ENCODE measurements at regions not wholly inside any gene's neighbourhood (a gene's known extent, or its start where the extent isn't known, plus 50 kb on each side); places are given as distances from the start of the nearest gene placed in this dataset.
A peak's percentile ranks its signal among the peaks of the same experiment; 100 is the strongest.

GRCh38 chr2:35408320-35408719 is 947.3 kb upstream of the CRIM1 start:
- H3K36me3 ChIP-seq (ENCODE audit: control insufficient read depth in 4 of 4, insufficient read depth in 4 of 4, low read length in 4 of 4): no peaks in the 10 kb centered on the region
- DNase-seq: no peak
- H3K4me1 ChIP-seq (ENCODE audit: control insufficient read depth in 5 of 5, insufficient read depth in 5 of 5, low read length in 5 of 5): peaks cover 0 to 7% (median 0%) of the 10 kb centered on the region in 5 donors
- ATAC-seq (ENCODE audit: insufficient read depth, low FRiP score): no peak
- H3K27me3 ChIP-seq (ENCODE audit: control insufficient read depth in 3 of 3, insufficient read depth in 3 of 3, low read length in 2 of 3): no peaks in the 10 kb centered on the region
- no peak for TF ChIP-seq CTCF (IDR thresholded peaks at IDR 0.05; ENCODE audit: control extremely low read depth, extremely low read depth)
- H3K4me3 ChIP-seq: no peak overlapping the region
- no peak overlapping the region for H3K9ac ChIP-seq (ENCODE audit: insufficient read depth in 1 of 2, low read length in 2 of 2)
- no peaks in the 10 kb centered on the region for H3K9me3 ChIP-seq (ENCODE audit: control insufficient read depth in 4 of 4, insufficient read depth in 3 of 4, low read length in 3 of 4)
- no peak overlapping the region for H3K27ac ChIP-seq (ENCODE audit: low read depth in 1 of 2, low read length in 1 of 2)

- Histone ChIP-seq H3K9me3 (ENCODE audit: control insufficient read depth in 4 of 4, insufficient read depth in 3 of 4, low read length in 3 of 4) (peaks cover 0 to 4% (median 0%) of the 10 kb centered on the region in 4 donors), H3K4me3 (no peak overlapping the region), H3K9ac (ENCODE audit: insufficient read depth in 1 of 2, low read length in 2 of 2) (no peak overlapping the region), H3K36me3 (ENCODE audit: control insufficient read depth in 4 of 4, insufficient read depth in 4 of 4, low read length in 4 of 4) (no peaks in the 10 kb centered on the region), H3K27me3 (ENCODE audit: control insufficient read depth in 3 of 3, insufficient read depth in 3 of 3, low read length in 2 of 3) (no peaks in the 10 kb centered on the region), H3K27ac (ENCODE audit: low read depth in 1 of 2, low read length in 1 of 2) (no peak overlapping the region), H3K4me1 (ENCODE audit: control insufficient read depth in 5 of 5, insufficient read depth in 5 of 5, low read length in 5 of 5) (no peaks in the 10 kb centered on the region)
- no peak for DNase-seq
- ATAC-seq (ENCODE audit: insufficient read depth, low FRiP score): no peak
- no peak for TF ChIP-seq CTCF (IDR thresholded peaks at IDR 0.05; ENCODE audit: control extremely low read depth, extremely low read depth)
- WGBS, 2 donors: 95 to 96% methylated on average over 22 of the region's 22 CpGs
Measured at GRCh38 chr2:35391736-35392442, 963.7 kb upstream of the CRIM1 start.

- DNase-seq (peak in 1 of 3 donors; percentile 8), ATAC-seq (ENCODE audit: insufficient read depth, low FRiP score) (no peak)
- Histone ChIP-seq H3K9me3 (ENCODE audit: control insufficient read depth in 4 of 4, insufficient read depth in 3 of 4, low read length in 3 of 4) (no peaks in the 10 kb centered on the region), H3K27ac (ENCODE audit: low read depth in 1 of 2, low read length in 1 of 2) (no peak overlapping the region), H3K27me3 (ENCODE audit: control insufficient read depth in 3 of 3, insufficient read depth in 3 of 3, low read length in 2 of 3) (no peaks in the 10 kb centered on the region), H3K9ac (ENCODE audit: insufficient read depth in 1 of 2, low read length in 2 of 2) (no peak overlapping the region), H3K36me3 (ENCODE audit: control insufficient read depth in 4 of 4, insufficient read depth in 4 of 4, low read length in 4 of 4) (no peaks in the 10 kb centered on the region), H3K4me3 (no peak overlapping the region), H3K4me1 (ENCODE audit: control insufficient read depth in 5 of 5, insufficient read depth in 5 of 5, low read length in 5 of 5) (no peaks in the 10 kb centered on the region)
- WGBS, 2 donors: 51 to 80% methylated on average over 1 of the region's 1 CpG
- TF ChIP-seq CTCF (IDR thresholded peaks at IDR 0.05; ENCODE audit: control extremely low read depth, extremely low read depth): no peak
Measured at GRCh38 chr2:35378791-35379190, 976.8 kb upstream of the CRIM1 start.

GRCh38 chr2:35374845-35375244 is 980.7 kb upstream of the CRIM1 start:
- WGBS, 2 donors: 95 to 96% methylated on average over 4 of the region's 4 CpGs
- Histone ChIP-seq H3K9me3 (ENCODE audit: control insufficient read depth in 4 of 4, insufficient read depth in 3 of 4, low read length in 3 of 4) (peaks cover 0 to 4% (median 0%) of the 10 kb centered on the region in 4 donors), H3K9ac (ENCODE audit: insufficient read depth in 1 of 2, low read length in 2 of 2) (no peak overlapping the region), H3K4me3 (no peak overlapping the region), H3K27me3 (ENCODE audit: control insufficient read depth in 3 of 3, insufficient read depth in 3 of 3, low read length in 2 of 3) (no peaks in the 10 kb centered on the region), H3K36me3 (ENCODE audit: control insufficient read depth in 4 of 4, insufficient read depth in 4 of 4, low read length in 4 of 4) (no peaks in the 10 kb centered on the region), H3K27ac (ENCODE audit: low read depth in 1 of 2, low read length in 1 of 2) (no peak overlapping the region), H3K4me1 (ENCODE audit: control insufficient read depth in 5 of 5, insufficient read depth in 5 of 5, low read length in 5 of 5) (no peaks in the 10 kb centered on the region)
- ATAC-seq (ENCODE audit: insufficient read depth, low FRiP score) (no peak), DNase-seq (no peak)
- TF ChIP-seq CTCF (IDR thresholded peaks at IDR 0.05; ENCODE audit: control extremely low read depth, extremely low read depth): no peak

All from lung (tissue), 11 donors.